ENCODE measurements at regions not wholly inside any gene's neighbourhood (a gene's known extent, or its start where the extent isn't known, plus 50 kb on each side); places are given as distances from the start of the nearest gene placed in this dataset.

GRCh38 chr5:4309026-4309425 lies 713.4 kb downstream of the IRX1 start:
- no peak for TF ChIP-seq GATA2 (IDR thresholded peaks at IDR 0.05; ENCODE audit: low read depth, low read length)
- TF ChIP-seq GATA3 (IDR thresholded peaks at IDR 0.05; ENCODE audit: low read depth, low read length): no peak
